GM23338 (cell line): ENCODE measurements at regions not wholly inside any gene's neighbourhood (a gene's known extent, or its start where the extent isn't known, plus 50 kb on each side); places are given as distances from the start of the nearest gene placed in this dataset.

Experiments
- ATAC-seq: fragments of 200-7000 bp; cut with Tn5 transposase; 3 replicates; pipeline ENCODE4 v1.9.1; 2020
- DNase-seq: peaks from one replicate; pipeline ENCODE4 v3.0.0-alpha.2; 2015; ENCODE audit warnings: low spot score
- H2AFZ ChIP-seq: fragments of 200-600 bp; sonication (generic); 2 replicates; pipeline ENCODE4 v1.8.0; 2016; ENCODE audit warnings: antibody characterized with exemption, mild to moderate bottlenecking, moderate library complexity
- H3F3A ChIP-seq: fragments of 200-600 bp; sonication (generic); replicated peaks from 2 replicates; pipeline ENCODE4 v1.8.0; 2017; ENCODE audit warnings: antibody characterized with exemption, mixed run types, low read depth
- H3K27ac ChIP-seq: fragments of 200-600 bp; sonication (generic); 2 replicates; pipeline ENCODE4 v1.6.1; 2016; ENCODE audit warnings: low read depth
- H3K27me3 ChIP-seq: fragments of 200-600 bp; sonication (generic); 2 replicates; pipeline ENCODE4 v1.8.0; 2016; ENCODE audit warnings: mild to moderate bottlenecking, mixed run types, moderate library complexity; ENCODE audit not compliant: insufficient read depth
- H3K36me3 ChIP-seq: fragments of 200-600 bp; sonication (generic); 2 replicates; pipeline ENCODE4 v1.8.0; 2016; ENCODE audit warnings: mild to moderate bottlenecking; ENCODE audit not compliant: insufficient read depth
- H3K4me1 ChIP-seq: fragments of 200-600 bp; sonication (generic); 2 replicates; pipeline ENCODE4 v1.8.0; 2016; ENCODE audit warnings: mild to moderate bottlenecking, moderate library complexity; ENCODE audit not compliant: insufficient read depth
- H3K4me2 ChIP-seq: fragments of 200-600 bp; sonication (generic); 2 replicates; pipeline ENCODE4 v1.7.1; 2017; ENCODE audit warnings: mixed run types
- H3K4me3 ChIP-seq: fragments of 200-600 bp; sonication (generic); 2 replicates; pipeline ENCODE4 v1.6.1; 2016; ENCODE audit warnings: mixed run types
- H3K79me2 ChIP-seq: fragments of 200-600 bp; sonication (generic); replicated peaks from 2 replicates; pipeline ENCODE4 v1.8.0; 2017; ENCODE audit warnings: mild to moderate bottlenecking; ENCODE audit not compliant: insufficient read depth
- H3K9me2 ChIP-seq: fragments of 200-600 bp; sonication (generic); 2 replicates; pipeline ENCODE4 v1.8.0; 2017; ENCODE audit not compliant: insufficient read depth
- H4K20me1 ChIP-seq: fragments of 200-600 bp; sonication (generic); replicated peaks from 2 replicates; pipeline ENCODE4 v1.8.0; 2017; ENCODE audit warnings: mild to moderate bottlenecking; ENCODE audit not compliant: insufficient read depth
- H3K27ac Mint-ChIP-seq: 2 replicates; pipeline ENCODE4 v1.8.0; 2020; ENCODE audit warnings: inconsistent platforms, mild to moderate bottlenecking, moderate library complexity, mixed read lengths
- H3K27me3 Mint-ChIP-seq: 3 replicates; pipeline ENCODE4 v1.8.0; 2022; ENCODE audit warnings: low read depth, mild to moderate bottlenecking, moderate library complexity, mixed read lengths, inconsistent platforms; ENCODE audit not compliant: insufficient read depth, poor library complexity
- H3K36me3 Mint-ChIP-seq: 3 replicates; pipeline ENCODE4 v1.8.0; 2021; ENCODE audit warnings: low read depth, mild to moderate bottlenecking, inconsistent platforms, moderate library complexity, mixed read lengths
- H3K4me1 Mint-ChIP-seq: 3 replicates; pipeline ENCODE4 v1.8.0; 2020; ENCODE audit warnings: mild to moderate bottlenecking, inconsistent platforms, mixed read lengths
- H3K4me3 Mint-ChIP-seq: 3 replicates; pipeline ENCODE4 v1.8.0; 2021; ENCODE audit warnings: moderate library complexity, mild to moderate bottlenecking, inconsistent platforms, mixed read lengths
- H3K9me3 Mint-ChIP-seq: 3 replicates; pipeline ENCODE4 v1.8.0; 2020; ENCODE audit warnings: moderate library complexity, mild to moderate bottlenecking, inconsistent platforms, mixed read lengths
- CREB1 ChIP-seq: fragments of 250-450 bp; sonication (Bioruptor Pico); IDR thresholded peaks from 2 replicates; pipeline ENCODE4 v1.5.0; 2020; ENCODE audit warnings: low read depth, mild to moderate bottlenecking, moderate library complexity
- ETS1 ChIP-seq: IDR thresholded peaks from 2 replicates; pipeline ENCODE4 v1.6.1; 2016; ENCODE audit warnings: antibody characterized with exemption
- EZH2 ChIP-seq: fragments of 200-600 bp; sonication (generic); IDR thresholded peaks from one replicate; pipeline ENCODE4 v1.8.0; 2017; ENCODE audit warnings: antibody characterized with exemption, mild to moderate bottlenecking, low read depth; ENCODE audit not compliant: unreplicated experiment
- EZH2phosphoT487 ChIP-seq: fragments of 200-600 bp; sonication (generic); IDR thresholded peaks from one replicate; pipeline ENCODE4 v1.8.1; 2018; ENCODE audit warnings: antibody characterized with exemption; ENCODE audit not compliant: unreplicated experiment
- JUNB ChIP-seq: IDR thresholded peaks from one replicate; pipeline ENCODE4 v1.6.1; 2016; ENCODE audit warnings: antibody characterized with exemption; ENCODE audit not compliant: unreplicated experiment
- NANOG ChIP-seq: IDR thresholded peaks from 2 replicates; pipeline ENCODE4 v1.6.1; 2016; ENCODE audit warnings: antibody characterized with exemption, borderline replicate concordance
- POLR2AphosphoS5 ChIP-seq: IDR thresholded peaks from 2 replicates; pipeline ENCODE4 v1.6.1; 2016; ENCODE audit warnings: antibody characterized with exemption, low read depth
- STAT1 ChIP-seq: IDR thresholded peaks from one replicate; pipeline ENCODE4 v1.6.1; 2016; ENCODE audit warnings: antibody characterized with exemption; ENCODE audit not compliant: unreplicated experiment
- ZNF114 ChIP-seq: fragments of 250-450 bp; sonication (Bioruptor Pico); IDR thresholded peaks from 2 replicates; pipeline ENCODE4 v1.5.0; 2020; ENCODE audit warnings: mild to moderate bottlenecking, moderate library complexity
- ZNF331 ChIP-seq: fragments of 250-450 bp; sonication (Bioruptor Pico); IDR thresholded peaks from 2 replicates; pipeline ENCODE4 v1.5.0; 2020; ENCODE audit warnings: low read depth, mild to moderate bottlenecking, moderate library complexity
- ZNF462 ChIP-seq: fragments of 250-450 bp; sonication (Bioruptor Pico); IDR thresholded peaks from 2 replicates; pipeline ENCODE4 v1.5.0; 2020; ENCODE audit warnings: mild to moderate bottlenecking, moderate library complexity

GRCh38 chr5:77908787-77909186, 132.6 kb upstream of the TBCA start (continued):
- TF ChIP-seq ZNF114 (CRISPR knock-in tag) (no peak), STAT1 (no peak), EZH2phosphoT487 (no peak), ETS1 (no peak), CREB1 (CRISPR knock-in tag) (no peak), JUNB (no peak), EZH2 (no peak), ZNF331 (CRISPR knock-in tag) (no peak), NANOG (no peak), POLR2AphosphoS5 (no peak)

GRCh38 chr5:77907786-77908185, 131.6 kb upstream of the TBCA start:
- Histone ChIP-seq H3K79me2 (no peaks in the 10 kb centered on the region), H3K4me1 (peaks cover 16% of the 10 kb centered on the region), H3K4me2 (no peak overlapping the region), H3K4me3 (no peak overlapping the region), H3F3A (no peaks in the 10 kb centered on the region), H4K20me1 (no peaks in the 10 kb centered on the region), H3K9me2 (no peaks in the 10 kb centered on the region; the same call in 1 of the 2 replicates), H2AFZ (no peak overlapping the region), H3K36me3 (no peaks in the 10 kb centered on the region), H3K27me3 (no peaks in the 10 kb centered on the region; the same call in 1 of the 2 replicates), H3K27ac (no peak overlapping the region)
- Mint-ChIP-seq H3K27ac (no peak overlapping the region), H3K9me3 (no peaks in the 10 kb centered on the region), H3K36me3 (no peaks in the 10 kb centered on the region), H3K4me1 (peaks cover 27% of the 10 kb centered on the region), H3K4me3 (no peak overlapping the region), H3K27me3 (peaks cover 2% of the 10 kb centered on the region)
- DNase-seq (no peak), ATAC-seq (no peak)
- TF ChIP-seq ZNF462 (CRISPR knock-in tag): no peak
- TF ChIP-seq EZH2phosphoT487: no peak
- no peak for TF ChIP-seq STAT1
- no peak for TF ChIP-seq EZH2
- no peak for TF ChIP-seq ZNF331 (CRISPR knock-in tag)
